ENCODE measurements at regions not wholly inside any gene's neighbourhood (a gene's known extent, or its start where the extent isn't known, plus 50 kb on each side); places are given as distances from the start of the nearest gene placed in this dataset.

DNA sequence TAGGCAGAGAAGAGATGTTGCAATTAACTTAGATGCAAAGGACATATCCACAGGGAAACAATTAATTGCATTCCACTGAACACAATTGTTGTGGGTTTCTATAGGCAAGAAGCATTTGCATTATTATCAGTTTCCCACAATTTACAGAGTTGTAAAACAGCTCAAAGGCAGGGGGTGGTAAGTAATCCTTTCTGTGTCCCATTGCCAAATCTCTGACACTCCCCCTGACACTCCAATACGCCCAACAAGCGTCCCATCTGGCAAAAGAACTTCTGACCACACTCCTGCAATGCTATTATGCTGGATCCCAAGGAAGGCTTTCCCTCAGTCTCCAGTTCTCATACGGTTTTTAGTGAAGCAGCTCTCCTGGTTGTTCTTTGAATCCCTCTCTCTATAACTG lies 179.8 kb downstream of the CXCL12 start:
- TF ChIP-seq, protein P1, sequence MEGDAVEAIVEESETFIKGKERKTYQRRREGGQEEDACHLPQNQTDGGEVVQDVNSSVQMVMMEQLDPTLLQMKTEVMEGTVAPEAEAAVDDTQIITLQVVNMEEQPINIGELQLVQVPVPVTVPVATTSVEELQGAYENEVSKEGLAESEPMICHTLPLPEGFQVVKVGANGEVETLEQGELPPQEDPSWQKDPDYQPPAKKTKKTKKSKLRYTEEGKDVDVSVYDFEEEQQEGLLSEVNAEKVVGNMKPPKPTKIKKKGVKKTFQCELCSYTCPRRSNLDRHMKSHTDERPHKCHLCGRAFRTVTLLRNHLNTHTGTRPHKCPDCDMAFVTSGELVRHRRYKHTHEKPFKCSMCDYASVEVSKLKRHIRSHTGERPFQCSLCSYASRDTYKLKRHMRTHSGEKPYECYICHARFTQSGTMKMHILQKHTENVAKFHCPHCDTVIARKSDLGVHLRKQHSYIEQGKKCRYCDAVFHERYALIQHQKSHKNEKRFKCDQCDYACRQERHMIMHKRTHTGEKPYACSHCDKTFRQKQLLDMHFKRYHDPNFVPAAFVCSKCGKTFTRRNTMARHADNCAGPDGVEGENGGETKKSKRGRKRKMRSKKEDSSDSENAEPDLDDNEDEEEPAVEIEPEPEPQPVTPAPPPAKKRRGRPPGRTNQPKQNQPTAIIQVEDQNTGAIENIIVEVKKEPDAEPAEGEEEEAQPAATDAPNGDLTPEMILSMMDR (IDR thresholded peaks at IDR 0.05; ENCODE audit: insufficient read depth, low read depth, low read length, missing control alignments) = no peak
- DNase-seq (ENCODE audit: low read depth) = no peak
- H3K4me3 ChIP-seq (ENCODE audit: low read depth, low read length) = no peak overlapping the region

DNA sequence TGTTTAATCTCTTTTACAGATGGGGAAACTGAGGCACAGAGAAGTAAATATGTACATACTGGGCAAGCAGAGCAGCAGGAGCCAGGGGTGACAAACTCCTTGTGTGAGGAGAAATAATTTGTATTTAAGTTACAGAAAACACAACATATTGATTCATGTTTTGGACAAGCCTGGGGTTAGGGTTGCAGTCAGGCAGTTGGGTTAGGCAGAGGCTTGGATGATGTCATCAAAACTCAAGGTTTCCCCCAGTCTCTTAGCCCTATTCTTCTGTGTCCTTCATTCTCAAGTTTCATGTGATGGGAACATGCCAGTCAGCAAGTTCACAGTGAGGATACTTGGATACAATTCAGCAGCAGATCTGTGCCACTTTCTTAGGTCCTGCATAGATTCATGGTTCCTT lies 181.4 kb downstream of the CXCL12 start:
- no peak for DNase-seq (ENCODE audit: low read depth)
- no peak overlapping the region for H3K4me3 ChIP-seq (ENCODE audit: low read depth, low read length)
- TF ChIP-seq, protein P1 (IDR thresholded peaks at IDR 0.05; ENCODE audit: insufficient read depth, low read depth, low read length, missing control alignments) = no peak

DNA sequence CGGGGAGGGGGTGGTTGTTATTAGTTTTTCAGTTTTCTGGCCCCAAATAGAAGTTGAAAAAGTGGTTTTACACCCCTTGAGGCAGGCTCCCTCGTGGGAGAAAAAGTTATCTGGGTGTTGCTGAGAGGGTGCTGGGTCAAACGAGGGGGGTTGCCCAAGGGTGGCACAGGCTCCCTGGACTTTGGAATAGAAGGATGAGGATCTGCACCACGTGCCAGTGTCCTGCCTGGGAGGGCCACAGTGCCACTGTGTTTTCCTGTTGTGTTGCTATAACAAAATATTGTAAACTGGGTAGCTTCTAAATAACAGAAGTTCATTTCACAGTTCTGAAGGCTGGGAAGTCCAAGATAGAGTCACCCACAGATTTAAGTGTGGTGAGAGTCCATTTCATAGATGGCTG lies 181.9 kb downstream of the CXCL12 start:
- DNase-seq (ENCODE audit: low read depth) = no peak
- TF ChIP-seq, protein P1 (IDR thresholded peaks at IDR 0.05; ENCODE audit: insufficient read depth, low read depth, low read length, missing control alignments) = no peak
- no peak overlapping the region for H3K4me3 ChIP-seq (ENCODE audit: low read depth, low read length)

DNA sequence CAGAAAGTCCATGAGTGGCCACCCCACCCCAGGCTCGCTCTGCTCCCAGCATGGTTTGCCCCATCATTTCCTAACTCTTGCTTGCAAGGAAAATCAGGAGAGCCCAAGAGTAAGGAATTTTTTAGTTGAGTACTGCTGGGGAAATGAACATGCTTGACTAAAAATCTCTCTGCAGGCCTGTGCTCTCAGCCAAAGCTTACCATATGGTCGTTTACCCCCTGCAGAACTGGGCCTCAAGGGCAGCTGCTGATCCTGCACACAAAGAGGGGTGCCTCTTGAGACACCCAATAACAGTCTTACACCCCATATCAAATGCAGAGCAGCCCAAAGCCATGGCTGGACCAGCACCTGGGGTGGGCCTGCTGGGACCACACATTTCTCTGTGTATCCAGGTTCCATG lies 183.2 kb downstream of the CXCL12 start:
- TF ChIP-seq, protein P1 (IDR thresholded peaks at IDR 0.05; ENCODE audit: insufficient read depth, low read depth, low read length, missing control alignments) = no peak
- DNase-seq (ENCODE audit: low read depth) = no peak
- no peak overlapping the region for H3K4me3 ChIP-seq (ENCODE audit: low read depth, low read length)

DNA sequence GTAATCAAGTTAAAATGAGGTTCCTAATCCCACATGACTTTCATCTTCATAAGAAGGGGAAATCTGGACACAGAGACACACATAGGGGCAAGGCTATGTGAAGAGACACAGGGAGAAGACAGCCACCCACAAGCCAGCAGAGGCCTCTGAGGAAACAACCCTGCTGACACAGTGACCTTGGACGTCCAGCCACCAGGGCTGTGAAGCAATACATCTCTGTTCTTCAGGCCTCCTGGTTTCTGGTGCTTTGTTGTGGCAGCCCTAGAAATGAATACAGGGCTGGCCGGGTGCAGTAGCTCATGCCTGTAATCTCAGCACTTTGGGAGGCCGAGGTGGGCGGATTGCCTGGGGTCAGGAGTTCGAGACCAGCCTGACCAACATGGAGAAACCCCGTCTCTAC lies 183.9 kb downstream of the CXCL12 start:
- DNase-seq (ENCODE audit: low read depth) = no peak
- H3K4me3 ChIP-seq (ENCODE audit: low read depth, low read length) = no peak overlapping the region
- TF ChIP-seq, protein P1 (IDR thresholded peaks at IDR 0.05; ENCODE audit: insufficient read depth, low read depth, low read length, missing control alignments) = no peak

DNA sequence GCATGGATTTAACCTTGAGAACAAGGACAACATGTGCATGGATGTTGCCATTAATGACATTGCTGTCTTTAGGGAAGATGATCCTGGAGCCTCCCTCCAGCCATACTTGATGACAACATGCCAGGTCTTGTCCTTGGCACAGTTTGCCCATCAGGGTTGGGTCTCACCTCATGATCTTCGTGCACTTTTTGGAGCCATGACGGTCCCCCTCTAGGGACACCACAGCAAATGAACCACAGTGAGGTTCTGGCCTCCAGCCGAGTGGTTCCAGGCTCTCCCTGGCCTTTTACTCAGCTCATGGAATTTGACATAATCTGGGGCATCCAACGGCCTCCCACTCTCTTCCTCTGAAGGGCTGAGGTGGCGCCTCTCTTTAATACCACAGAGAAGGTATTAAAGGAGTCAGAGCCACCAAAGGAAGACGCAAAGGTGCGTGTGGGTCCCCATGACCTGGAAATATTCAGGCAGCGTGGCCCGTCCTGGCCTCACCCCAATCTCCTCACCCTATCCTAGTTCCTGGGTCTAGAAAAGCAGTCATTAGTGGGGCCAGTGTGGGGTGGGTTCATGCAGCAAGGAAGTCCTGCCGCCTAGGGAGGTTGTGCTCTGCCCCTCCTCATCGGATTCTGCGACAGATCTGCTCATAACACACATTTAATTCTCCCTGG lies 184.8 kb downstream of the CXCL12 start:
- DNase-seq (ENCODE audit: low read depth) = no peak
- TF ChIP-seq, protein P1 (IDR thresholded peaks at IDR 0.05; ENCODE audit: insufficient read depth, low read depth, low read length, missing control alignments) = no peak
- H3K4me3 ChIP-seq (ENCODE audit: low read depth, low read length) = no peak overlapping the region

DNA sequence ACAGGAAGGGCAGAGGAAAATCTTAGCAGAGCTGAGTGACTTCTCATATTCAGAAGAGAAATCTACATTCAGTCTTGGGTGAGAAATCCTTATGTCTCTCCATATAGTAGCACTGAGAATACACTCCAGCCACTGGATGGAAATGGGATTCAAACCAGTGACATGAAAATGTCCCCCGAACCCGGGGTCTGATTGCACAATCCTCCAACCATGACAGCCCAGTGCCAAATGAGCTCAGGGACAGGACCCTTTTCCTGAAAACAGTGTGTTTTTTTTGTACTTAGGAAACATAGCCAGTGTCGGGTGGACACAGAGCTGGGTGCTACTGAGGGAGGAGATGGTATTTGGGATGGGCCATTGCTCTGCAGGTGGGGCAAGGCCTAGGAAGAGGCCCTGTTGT lies 185.6 kb downstream of the CXCL12 start:
- TF ChIP-seq, protein P1 (IDR thresholded peaks at IDR 0.05; ENCODE audit: insufficient read depth, low read depth, low read length, missing control alignments) = no peak
- H3K4me3 ChIP-seq (ENCODE audit: low read depth, low read length) = no peak overlapping the region

More for the DNA sequence above, 185.6 kb downstream of the CXCL12 start:
- no peak for DNase-seq (ENCODE audit: low read depth)

Measured in GM12865 (cell line).